Panc1 (cell line): ENCODE measurements at regions not wholly inside any gene's neighbourhood (a gene's known extent, or its start where the extent isn't known, plus 50 kb on each side); places are given as distances from the start of the nearest gene placed in this dataset.

ENCODE experiments used
- POLR2AphosphoS5 ChIP-seq: IDR thresholded peaks from 2 replicates; pipeline ENCODE4 v1.6.1; 2012; ENCODE audit warnings: mild to moderate bottlenecking, low read depth, low read length, moderate library complexity
- SIN3A ChIP-seq: IDR thresholded peaks from 2 replicates; pipeline ENCODE4 v1.6.1; 2012; ENCODE audit warnings: low read depth, mild to moderate bottlenecking, low read length, moderate library complexity, borderline replicate concordance; ENCODE audit not compliant: insufficient read depth
- TF ChIP-seq, protein P1 (sequence below): fragments of 450-650 bp; IDR thresholded peaks from 2 replicates; pipeline ENCODE4 v1.5.1; 2017; ENCODE audit warnings: mild to moderate bottlenecking

DNA sequence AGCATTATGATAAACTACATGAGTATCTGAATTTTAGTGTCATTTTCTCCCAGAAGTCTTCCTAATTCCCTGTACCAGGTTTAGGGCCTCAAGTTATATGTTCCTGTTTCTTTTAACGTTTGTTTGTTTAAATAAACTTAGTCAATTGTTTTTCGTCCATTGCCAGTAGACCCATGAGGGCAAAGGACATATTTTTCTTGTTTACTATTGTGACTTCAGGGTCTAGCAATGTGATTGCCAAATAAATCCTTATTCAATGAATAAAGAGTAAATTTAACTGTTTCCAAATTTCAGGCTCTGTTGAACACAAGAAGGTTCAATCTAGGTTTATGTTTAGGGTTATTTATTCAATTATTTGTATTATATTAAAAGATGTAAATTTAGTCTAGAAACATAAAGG lies 391.6 kb upstream of the MGAT4C start:
- TF ChIP-seq, protein P1, sequence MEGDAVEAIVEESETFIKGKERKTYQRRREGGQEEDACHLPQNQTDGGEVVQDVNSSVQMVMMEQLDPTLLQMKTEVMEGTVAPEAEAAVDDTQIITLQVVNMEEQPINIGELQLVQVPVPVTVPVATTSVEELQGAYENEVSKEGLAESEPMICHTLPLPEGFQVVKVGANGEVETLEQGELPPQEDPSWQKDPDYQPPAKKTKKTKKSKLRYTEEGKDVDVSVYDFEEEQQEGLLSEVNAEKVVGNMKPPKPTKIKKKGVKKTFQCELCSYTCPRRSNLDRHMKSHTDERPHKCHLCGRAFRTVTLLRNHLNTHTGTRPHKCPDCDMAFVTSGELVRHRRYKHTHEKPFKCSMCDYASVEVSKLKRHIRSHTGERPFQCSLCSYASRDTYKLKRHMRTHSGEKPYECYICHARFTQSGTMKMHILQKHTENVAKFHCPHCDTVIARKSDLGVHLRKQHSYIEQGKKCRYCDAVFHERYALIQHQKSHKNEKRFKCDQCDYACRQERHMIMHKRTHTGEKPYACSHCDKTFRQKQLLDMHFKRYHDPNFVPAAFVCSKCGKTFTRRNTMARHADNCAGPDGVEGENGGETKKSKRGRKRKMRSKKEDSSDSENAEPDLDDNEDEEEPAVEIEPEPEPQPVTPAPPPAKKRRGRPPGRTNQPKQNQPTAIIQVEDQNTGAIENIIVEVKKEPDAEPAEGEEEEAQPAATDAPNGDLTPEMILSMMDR: no peak
- TF ChIP-seq POLR2AphosphoS5 (no peak), SIN3A (no peak)
